Left ventricle myocardium inferior (tissue), 1 donor: ENCODE measurements at regions not wholly inside any gene's neighbourhood (a gene's known extent, or its start where the extent isn't known, plus 50 kb on each side); places are given as distances from the start of the nearest gene placed in this dataset.

ENCODE experiments used
- DNase-seq: peaks from one replicate; pipeline ENCODE4 v3.0.0-alpha.2; 2020
- H3K27ac ChIP-seq: fragments of 200-600 bp; replicated peaks from 2 replicates; pipeline ENCODE4 v1.8.0; 2021
- H3K27me3 ChIP-seq: fragments of 200-600 bp; 2 replicates; pipeline ENCODE4 v1.8.0; 2021; ENCODE audit warnings: low read depth
- H3K36me3 ChIP-seq: fragments of 200-600 bp; 2 replicates; pipeline ENCODE4 v1.8.0; 2021
- H3K4me1 ChIP-seq: fragments of 200-600 bp; 2 replicates; pipeline ENCODE4 v1.8.0; 2021
- H3K4me3 ChIP-seq: fragments of 200-600 bp; 2 replicates; pipeline ENCODE4 v1.8.0; 2021; ENCODE audit warnings: mild to moderate bottlenecking, moderate library complexity
- H3K9me3 ChIP-seq: fragments of 200-600 bp; replicated peaks from 2 replicates; pipeline ENCODE4 v1.8.0; 2021
- intact Hi-C: fragments of 100-400 bp; cut with micrococcal nuclease; formaldehyde crosslinking; loops from one replicate; pipeline ENCODE4 v1.11.0; 2022
- TF ChIP-seq, protein P1 (sequence below): fragments of 200-600 bp; IDR thresholded peaks from 2 replicates; pipeline ENCODE4 v1.8.0; 2021; ENCODE audit warnings: antibody characterized with exemption, mild to moderate bottlenecking, borderline replicate concordance
- donor health status: DM: no; HTN: yes; CAD: no; lungs with severe emphysema.

DNA sequence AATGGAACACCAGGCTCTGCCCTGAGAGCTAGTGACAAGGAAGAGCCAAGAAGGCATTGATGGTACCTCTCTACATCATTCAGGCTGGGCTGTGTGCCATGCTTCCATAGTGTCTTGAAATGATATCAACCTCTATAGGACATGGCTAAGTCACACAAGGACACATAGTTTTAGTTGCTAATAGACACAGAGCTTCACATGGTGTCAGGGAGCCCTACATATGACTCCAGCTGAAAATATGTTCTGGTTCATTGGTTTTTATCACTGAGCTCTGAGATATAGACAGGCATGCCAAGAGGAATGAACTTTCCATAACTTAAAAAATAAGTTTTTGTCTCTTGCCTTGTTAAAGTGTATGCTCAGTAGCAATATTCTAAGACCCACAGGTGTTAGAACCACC, 72.1 kb upstream of the PRKG2 start:
- Histone ChIP-seq H3K9me3 (no peaks in the 10 kb centered on the region), H3K4me3 (no peak overlapping the region), H3K36me3 (no peaks in the 10 kb centered on the region), H3K27me3 (peaks cover 6% of the 10 kb centered on the region), H3K27ac (no peak overlapping the region), H3K4me1 (no peaks in the 10 kb centered on the region)
- DNase-seq = no peak
- intact Hi-C loops = no loop called here
- TF ChIP-seq, protein P1, sequence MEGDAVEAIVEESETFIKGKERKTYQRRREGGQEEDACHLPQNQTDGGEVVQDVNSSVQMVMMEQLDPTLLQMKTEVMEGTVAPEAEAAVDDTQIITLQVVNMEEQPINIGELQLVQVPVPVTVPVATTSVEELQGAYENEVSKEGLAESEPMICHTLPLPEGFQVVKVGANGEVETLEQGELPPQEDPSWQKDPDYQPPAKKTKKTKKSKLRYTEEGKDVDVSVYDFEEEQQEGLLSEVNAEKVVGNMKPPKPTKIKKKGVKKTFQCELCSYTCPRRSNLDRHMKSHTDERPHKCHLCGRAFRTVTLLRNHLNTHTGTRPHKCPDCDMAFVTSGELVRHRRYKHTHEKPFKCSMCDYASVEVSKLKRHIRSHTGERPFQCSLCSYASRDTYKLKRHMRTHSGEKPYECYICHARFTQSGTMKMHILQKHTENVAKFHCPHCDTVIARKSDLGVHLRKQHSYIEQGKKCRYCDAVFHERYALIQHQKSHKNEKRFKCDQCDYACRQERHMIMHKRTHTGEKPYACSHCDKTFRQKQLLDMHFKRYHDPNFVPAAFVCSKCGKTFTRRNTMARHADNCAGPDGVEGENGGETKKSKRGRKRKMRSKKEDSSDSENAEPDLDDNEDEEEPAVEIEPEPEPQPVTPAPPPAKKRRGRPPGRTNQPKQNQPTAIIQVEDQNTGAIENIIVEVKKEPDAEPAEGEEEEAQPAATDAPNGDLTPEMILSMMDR = no peak

DNA sequence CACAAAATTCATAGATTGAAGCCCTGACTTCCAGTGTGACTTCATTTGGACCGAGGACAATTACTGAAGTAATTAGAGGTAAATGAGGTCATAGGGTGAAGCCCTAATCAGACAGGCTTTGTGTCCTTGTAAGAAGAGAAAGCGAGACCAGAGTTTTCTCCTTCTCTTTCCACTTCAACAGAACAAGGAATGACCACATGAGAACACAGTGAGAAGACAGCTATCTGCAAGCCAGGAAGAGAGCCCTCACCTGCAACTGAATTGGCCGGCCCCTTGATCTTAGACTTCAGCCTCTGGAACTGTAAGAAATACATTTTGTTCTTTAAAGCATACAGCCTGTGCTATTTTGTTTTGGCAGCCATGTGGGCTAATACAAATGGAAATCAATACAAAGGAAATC, 67.1 kb upstream of the PRKG2 start:
- intact Hi-C loops = no loop called here
- TF ChIP-seq, protein P1 = no peak
- no peaks in the 10 kb centered on the region for H3K4me1 ChIP-seq

DNA sequence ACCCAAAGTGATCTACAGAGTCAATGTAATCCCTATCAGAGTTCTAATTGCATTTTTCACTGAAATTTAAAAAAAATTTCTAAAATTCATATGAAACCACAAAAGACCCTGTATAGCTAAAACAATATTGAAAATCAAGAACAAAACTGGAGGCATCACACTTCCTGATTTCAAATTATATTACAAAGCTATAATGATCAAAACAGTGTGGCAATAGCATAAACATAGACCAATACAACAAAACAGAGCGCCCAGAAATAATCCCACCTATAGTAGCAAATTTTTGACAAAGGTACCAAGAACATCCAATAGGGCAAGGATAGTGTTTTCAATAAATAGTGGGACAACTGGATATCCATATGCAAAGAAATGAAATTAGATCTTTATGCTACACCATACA, 59.4 kb upstream of the PRKG2 start:
- Histone ChIP-seq H3K27ac (no peak overlapping the region), H3K9me3 (peaks cover 34% of the 10 kb centered on the region), H3K27me3 (no peaks in the 10 kb centered on the region), H3K4me1 (no peaks in the 10 kb centered on the region), H3K36me3 (no peaks in the 10 kb centered on the region), H3K4me3 (no peak overlapping the region)
- no peak for DNase-seq
- TF ChIP-seq, protein P1 = no peak
- intact Hi-C loops = no loop called here

More for the DNA sequence above, 67.1 kb upstream of the PRKG2 start:
- Histone ChIP-seq H3K36me3 (no peaks in the 10 kb centered on the region), H3K27ac (no peak overlapping the region), H3K9me3 (no peaks in the 10 kb centered on the region), H3K27me3 (peaks cover 6% of the 10 kb centered on the region), H3K4me3 (no peak overlapping the region)
- no peak for DNase-seq

DNA sequence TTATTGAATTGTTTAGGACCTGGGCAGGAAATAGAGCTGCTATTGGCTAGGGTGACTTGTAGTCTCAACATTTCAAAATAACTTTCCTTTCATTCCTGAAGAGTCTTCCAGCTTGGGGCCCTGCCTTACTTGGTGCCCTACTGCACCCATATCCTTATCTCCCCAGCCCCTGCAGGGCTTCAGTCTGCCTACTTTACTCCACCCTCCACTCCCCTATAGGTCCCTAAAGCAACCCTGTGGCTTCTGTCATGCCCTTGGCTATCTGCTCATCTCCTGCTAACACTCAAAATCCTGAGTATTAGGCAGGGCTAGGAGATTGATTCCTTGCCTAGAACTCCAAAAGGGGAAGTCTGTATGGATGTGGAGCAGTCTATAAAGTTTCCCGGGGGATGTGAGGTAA, 57.6 kb upstream of the PRKG2 start:
- no peaks in the 10 kb centered on the region for H3K4me1 ChIP-seq
- H3K9me3 ChIP-seq = peaks cover 50% of the 10 kb centered on the region
- no peak overlapping the region for H3K27ac ChIP-seq
- no peak for DNase-seq
- TF ChIP-seq, protein P1 = no peak
- H3K4me3 ChIP-seq = no peak overlapping the region
- H3K27me3 ChIP-seq = no peaks in the 10 kb centered on the region
- intact Hi-C loops = no loop called here
- H3K36me3 ChIP-seq = no peaks in the 10 kb centered on the region
